Neutrophil (primary cell): ENCODE measurements at regions not wholly inside any gene's neighbourhood (a gene's known extent, or its start where the extent isn't known, plus 50 kb on each side); places are given as distances from the start of the nearest gene placed in this dataset.
"Not testable (repeated sequence)": the region's sequence is repeated elsewhere in the genome, so short reads cannot be mapped to it uniquely, and the experiment has no call there.

Source experiments
- H3K27ac ChIP-seq: fragments of 200-600 bp; sonication (generic); 2 replicates; pipeline ENCODE4 v1.5.1; 2016; ENCODE audit warnings: mild to moderate bottlenecking, moderate library complexity
- H3K27me3 ChIP-seq: fragments of 200-600 bp; sonication (generic); 2 replicates; pipeline ENCODE4 v1.6.0; 2016; ENCODE audit warnings: mild to moderate bottlenecking
- H3K36me3 ChIP-seq: fragments of 200-600 bp; sonication (generic); 2 replicates; pipeline ENCODE4 v1.5.1; 2017
- H3K4me1 ChIP-seq, 2 experiments: fragments of 200-600 bp in 1 of 2; sonication (generic) in 1 of 2; 1 replicate in 1 of 2; 2 replicates in 1 of 2; pipeline versions ENCODE4 v1.5.1 to v1.6.1; 2013 to 2016; ENCODE audit warnings: low read depth in 1 of 2, low read length in 1 of 2, mild to moderate bottlenecking in 1 of 2, moderate library complexity in 1 of 2; ENCODE audit not compliant: control insufficient read depth in 1 of 2, insufficient read depth in 1 of 2
- H3K4me3 ChIP-seq, 2 experiments: fragments of 200-600 bp in 1 of 2; sonication (generic) in 1 of 2; 1 replicate in 1 of 2; 2 replicates in 1 of 2; pipeline ENCODE4 v1.5.1; 2013 to 2016; ENCODE audit warnings: low read depth in 1 of 2, low read length in 1 of 2, mild to moderate bottlenecking in 1 of 2, moderate library complexity in 1 of 2
- H3K9me3 ChIP-seq: fragments of 200-600 bp; sonication (generic); 2 replicates; pipeline ENCODE4 v1.5.1; 2016
- CTCF ChIP-seq: fragments of 200-600 bp; sonication (generic); IDR thresholded peaks from 2 replicates; pipeline ENCODE4 v1.5.1; 2016; ENCODE audit warnings: antibody characterized with exemption

DNA sequence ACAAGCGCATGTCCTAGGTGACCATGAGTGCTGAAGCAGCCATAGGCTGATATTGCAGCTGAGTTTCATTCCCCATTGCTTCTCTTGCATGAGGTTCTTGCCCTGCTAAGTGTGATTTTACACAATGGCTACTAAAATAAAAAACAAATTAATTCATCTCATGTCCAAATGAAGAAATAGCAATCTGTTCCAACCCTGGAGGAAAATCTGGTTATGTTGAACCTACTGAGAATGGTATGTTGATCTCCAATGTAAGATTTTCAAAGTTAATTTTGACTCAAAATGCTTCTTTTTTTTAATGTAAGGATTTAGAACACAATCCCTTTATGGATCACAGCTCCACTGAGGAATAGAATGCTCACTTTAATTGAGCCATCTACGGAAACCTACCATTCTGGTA lies 254.2 kb upstream of the CRBN start:
- Histone ChIP-seq H3K9me3 (no peaks in the 10 kb centered on the region), H3K4me3 (no peak overlapping the region), H3K4me1 (no peaks in the 10 kb centered on the region), H3K27ac (no peak overlapping the region), H3K27me3 (no peaks in the 10 kb centered on the region), H3K36me3 (no peaks in the 10 kb centered on the region)
- TF ChIP-seq CTCF: no peak

- no peak for TF ChIP-seq CTCF
These were observed 250.3 kb upstream of the CRBN start for GRCh38 chr3:3429841-3430240.

GRCh38 chr3:3407707-3408106 lies 228.2 kb upstream of the CRBN start:
- not testable (repeated sequence) for H3K9me3 ChIP-seq, H3K36me3 ChIP-seq, H3K4me3 ChIP-seq, H3K4me1 ChIP-seq, H3K27ac ChIP-seq, H3K27me3 ChIP-seq

More at GRCh38 chr3:3429841-3430240, 250.3 kb upstream of the CRBN start:
- H3K4me1 ChIP-seq: no peaks in the 10 kb centered on the region
- H3K27ac ChIP-seq: no peak overlapping the region
- no peaks in the 10 kb centered on the region for H3K36me3 ChIP-seq
- no peaks in the 10 kb centered on the region for H3K9me3 ChIP-seq
- H3K4me3 ChIP-seq: no peak overlapping the region
- H3K27me3 ChIP-seq: no peaks in the 10 kb centered on the region

DNA sequence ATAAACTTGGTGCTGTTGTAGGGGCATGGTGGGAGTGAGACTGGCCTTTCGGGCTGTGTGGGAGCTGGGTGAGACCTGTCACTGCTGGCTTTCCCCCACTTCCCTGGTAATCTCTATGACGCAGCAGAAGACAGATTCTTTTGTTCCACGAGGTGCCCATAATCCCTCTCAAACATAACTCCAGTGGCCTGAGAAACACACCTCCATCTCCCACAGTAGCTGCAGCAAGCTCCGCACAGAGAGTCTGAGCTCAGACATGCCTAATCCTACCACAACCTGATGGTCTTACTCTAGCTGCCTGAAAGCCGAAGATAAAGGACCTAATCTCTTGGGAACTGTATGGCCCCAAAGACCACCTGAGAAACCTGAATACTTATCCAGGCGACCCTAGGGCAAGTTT lies 225.6 kb upstream of the CRBN start:
- H3K4me3 ChIP-seq: no peak overlapping the region
- H3K4me1 ChIP-seq: no peaks in the 10 kb centered on the region
- no peak for TF ChIP-seq CTCF
- H3K9me3 ChIP-seq: peaks cover 4% of the 10 kb centered on the region
- no peaks in the 10 kb centered on the region for H3K27me3 ChIP-seq
- no peaks in the 10 kb centered on the region for H3K36me3 ChIP-seq
- no peak overlapping the region for H3K27ac ChIP-seq

DNA sequence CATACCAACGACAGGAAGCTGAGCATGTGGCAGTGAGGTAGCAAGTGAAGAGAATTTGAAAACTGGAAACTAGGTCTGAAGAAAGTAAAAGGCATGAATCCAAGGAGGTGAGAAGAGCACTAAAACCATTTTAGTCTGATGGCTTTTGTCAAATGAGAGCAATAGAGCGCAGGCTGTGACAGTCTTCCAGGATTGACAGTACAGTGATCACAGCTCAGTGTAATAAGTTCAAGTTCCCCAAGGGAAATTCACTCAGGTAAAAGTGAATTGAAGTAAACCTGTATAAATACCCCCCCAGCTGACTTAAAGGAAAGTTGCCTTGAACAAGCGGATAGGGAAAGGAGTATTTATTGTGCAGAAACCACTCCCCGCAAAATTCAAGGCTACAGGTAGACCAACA lies 224.2 kb upstream of the CRBN start:
- H3K9me3 ChIP-seq: peaks cover 5% of the 10 kb centered on the region
- no peaks in the 10 kb centered on the region for H3K4me1 ChIP-seq
- H3K36me3 ChIP-seq: no peaks in the 10 kb centered on the region
- no peaks in the 10 kb centered on the region for H3K27me3 ChIP-seq
- TF ChIP-seq CTCF: no peak
- no peak overlapping the region for H3K4me3 ChIP-seq
- H3K27ac ChIP-seq: no peak overlapping the region

DNA sequence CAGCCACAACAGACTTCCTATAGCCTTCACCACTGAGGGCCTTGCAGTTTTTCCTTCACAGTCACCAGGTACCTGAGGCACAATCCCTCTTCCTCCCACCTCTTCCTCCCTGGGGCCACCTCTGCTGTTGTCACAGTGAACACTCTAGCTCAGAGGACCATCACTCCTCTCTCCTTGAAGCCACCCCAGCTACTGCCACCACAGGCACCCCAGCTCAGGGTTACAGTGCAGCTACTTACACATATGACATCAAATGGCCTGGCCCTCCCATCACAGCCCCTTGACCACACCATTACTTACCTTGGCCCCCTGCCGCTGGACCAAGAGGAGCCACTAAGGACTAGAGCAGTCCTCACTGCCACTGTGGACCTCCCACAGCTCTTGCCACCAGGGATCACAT lies 213.5 kb upstream of the CRBN start:
- Histone ChIP-seq H3K27ac (no peak overlapping the region), H3K36me3 (no peaks in the 10 kb centered on the region), H3K4me1 (no peaks in the 10 kb centered on the region), H3K27me3 (no peaks in the 10 kb centered on the region), H3K4me3 (no peak overlapping the region), H3K9me3 (no peaks in the 10 kb centered on the region)
- no peak for TF ChIP-seq CTCF
